GM19468 (cell line): ENCODE measurements at regions not wholly inside any gene's neighbourhood (a gene's known extent, or its start where the extent isn't known, plus 50 kb on each side); places are given as distances from the start of the nearest gene placed in this dataset.

Source experiments
- ATAC-seq: cut with Tn5 transposase; IDR thresholded peaks from one replicate; pipeline ENCODE4 v1.9.1; 2021; ENCODE audit warnings: mild to moderate bottlenecking, moderate library complexity, moderate number of reproducible peaks; ENCODE audit not compliant: unreplicated experiment; ENCODE audit errors: extremely low read depth

DNA sequence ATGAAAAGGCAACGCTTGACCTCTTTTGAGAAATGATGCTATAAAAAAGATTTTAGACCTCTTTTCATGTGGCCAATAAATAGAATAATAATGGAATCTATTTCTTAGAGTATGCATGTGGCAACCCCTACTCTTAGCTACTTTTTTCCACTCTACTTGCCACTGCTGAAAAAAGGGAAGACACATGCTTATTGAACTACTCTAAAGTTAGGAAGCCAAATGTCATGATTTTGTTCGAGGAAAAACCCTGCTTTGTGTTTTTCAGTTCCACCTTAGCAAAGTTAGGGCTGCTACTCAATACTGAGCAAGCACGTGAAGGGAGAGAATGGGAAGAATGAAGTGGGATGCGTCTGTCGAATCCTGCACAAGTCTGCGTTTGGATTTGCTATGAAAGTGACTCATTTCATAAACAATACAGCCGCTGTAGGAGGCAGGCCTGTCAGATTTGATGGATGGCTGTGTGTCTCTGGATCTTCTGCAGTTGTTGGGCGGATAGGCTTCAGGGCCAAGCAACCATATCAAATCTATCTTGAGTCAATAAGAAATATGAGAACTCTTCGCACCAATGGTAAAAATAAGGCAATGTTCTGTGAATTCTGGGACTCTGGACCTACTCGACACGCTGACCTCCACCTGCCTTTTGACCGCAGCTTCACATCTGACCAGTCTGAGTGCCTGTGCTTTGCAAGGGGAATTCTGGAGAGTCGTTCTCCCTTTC is 333.6 kb downstream of the PIK3R1 start:
- ATAC-seq = no peak

DNA sequence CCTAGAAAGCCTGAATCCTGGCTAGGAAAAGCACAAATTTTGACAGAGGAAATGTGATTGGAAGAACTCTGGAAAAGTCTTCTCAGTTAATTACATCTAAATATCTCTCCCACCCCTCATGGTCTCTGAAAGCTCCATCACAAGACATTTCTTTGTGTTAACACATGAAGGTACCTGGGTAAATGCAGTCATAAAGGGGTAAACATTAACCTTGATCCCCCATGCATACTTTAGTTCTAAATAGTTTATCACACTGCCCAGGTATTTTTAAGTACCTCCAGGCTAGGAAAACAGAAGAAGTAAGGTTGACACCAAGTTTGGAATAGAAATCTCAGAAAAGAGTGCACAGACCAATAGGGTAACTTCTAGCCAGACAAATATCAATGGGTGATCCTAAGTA is 334.5 kb downstream of the PIK3R1 start:
- no peak for ATAC-seq

DNA sequence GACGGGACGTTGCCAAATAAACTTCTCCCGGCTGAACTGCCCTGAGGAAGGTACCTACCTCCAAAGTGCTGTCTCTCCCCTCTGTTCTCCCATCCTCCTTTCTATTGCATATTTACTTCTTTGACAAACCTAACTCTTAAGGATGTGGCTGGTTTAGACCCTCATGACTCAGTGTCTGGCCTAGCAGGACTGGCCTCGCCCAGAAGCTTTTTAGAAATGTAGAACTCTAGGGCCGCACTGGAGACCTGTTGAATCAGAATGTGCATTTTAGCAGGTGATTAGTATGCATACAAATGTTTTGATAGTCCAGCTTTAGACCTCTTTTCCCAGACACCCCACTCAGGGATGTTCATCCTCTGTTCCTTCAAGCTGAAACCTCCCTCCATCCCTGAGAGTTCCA is 335.9 kb downstream of the PIK3R1 start:
- no peak for ATAC-seq

DNA sequence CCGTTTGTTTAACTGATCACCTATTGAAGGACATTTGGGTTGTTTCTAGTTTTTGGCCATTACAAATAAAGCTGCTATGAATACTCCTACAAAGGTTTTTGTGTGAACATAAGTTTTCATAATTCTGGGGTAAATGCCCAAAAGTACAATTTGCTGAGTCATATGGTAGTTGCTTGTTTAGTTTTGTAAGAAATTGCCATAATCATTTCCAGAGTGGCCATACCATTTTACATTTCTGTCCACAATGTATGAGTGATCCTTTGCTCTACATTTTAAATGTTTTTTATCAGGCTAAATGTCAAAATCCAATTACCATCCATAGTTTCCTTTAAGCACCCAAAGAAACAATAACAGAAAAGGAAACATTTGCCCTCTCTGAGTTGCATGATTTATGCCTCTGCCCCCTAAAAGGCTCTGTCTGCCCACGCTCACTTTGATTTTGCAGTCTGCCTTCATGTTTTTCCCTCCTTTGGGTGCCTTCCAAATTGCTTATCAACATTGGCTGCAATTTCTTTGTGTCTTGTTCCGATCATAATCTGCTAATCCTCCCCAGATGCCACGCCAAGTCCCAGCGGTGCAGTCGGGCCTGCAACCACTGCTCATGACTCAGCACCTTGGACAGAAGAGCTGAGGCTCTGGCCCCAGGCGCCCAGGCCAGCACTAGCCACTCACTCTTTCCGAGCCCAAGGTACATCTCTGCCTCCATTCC is 339.2 kb downstream of the PIK3R1 start:
- ATAC-seq = no peak

DNA sequence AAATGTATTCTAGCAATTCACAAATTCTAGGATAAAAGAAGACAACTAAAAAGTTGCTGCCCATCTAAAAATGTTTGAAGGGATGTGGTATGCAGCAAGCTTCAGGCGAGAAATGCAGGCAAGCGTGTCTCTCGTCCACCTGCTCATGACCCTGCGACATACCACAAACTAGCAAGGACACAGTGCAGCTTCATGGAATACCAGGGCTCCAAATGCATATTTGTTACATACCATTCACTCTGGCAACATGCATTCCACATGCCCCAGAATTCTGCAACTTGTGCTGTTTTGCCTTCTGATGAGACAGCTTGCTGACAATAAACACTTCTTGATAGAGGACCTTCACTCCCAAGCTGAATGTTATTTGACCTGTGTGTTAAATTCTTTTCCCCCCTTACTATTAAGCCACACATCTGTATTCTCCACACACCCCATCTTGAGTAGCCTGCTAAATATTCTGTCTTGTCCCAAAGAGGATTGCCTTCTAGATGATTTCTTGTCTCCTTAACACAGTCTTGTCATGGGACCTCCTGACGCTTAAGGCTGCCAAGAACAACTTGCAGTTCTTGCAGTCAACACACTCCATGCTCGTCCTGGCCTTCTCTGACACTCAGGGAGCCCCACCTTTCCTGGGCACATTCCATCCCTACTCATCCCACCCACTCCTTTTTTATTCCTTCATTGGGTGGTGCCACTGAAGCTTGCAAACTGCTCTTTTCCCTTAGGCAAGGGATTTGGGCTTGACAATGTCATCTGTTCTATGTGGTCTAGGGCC is 340.5 kb downstream of the PIK3R1 start:
- no peak for ATAC-seq

DNA sequence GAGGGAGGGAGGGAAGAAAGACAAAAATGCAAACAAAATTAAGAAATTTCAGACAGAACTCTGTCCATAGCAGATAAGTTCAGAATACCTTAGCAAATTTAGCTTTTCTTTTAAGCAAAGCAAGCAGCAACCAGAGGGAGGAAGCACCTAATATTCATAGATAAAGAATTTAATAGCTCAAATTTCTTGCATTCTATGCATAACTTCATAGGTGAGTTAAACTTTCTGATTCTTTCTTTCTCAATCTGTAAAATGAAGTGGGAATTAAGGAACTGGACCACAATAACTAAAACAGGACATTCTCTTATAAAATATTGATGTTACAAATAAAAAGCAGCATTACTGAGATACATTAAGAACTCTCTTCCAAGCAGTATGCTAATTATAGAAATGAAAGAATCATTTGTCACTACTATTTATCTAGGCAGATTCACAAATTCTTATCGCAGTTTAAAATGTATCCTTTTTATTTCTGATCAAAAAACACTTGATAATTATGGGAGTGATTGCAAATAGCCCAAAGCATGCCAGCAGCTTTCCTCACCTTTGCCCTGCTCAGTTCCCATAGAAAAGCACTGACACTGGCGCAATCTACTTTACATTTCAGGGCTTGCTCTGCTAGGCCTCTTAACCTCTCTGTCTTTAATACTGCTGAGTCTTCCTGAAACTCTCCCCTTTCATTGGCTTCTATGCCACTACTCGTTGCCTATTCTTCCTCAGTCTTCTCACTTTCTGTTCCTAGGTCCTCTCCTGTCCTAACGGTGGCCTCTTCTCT is 341.8 kb downstream of the PIK3R1 start:
- no peak for ATAC-seq

DNA sequence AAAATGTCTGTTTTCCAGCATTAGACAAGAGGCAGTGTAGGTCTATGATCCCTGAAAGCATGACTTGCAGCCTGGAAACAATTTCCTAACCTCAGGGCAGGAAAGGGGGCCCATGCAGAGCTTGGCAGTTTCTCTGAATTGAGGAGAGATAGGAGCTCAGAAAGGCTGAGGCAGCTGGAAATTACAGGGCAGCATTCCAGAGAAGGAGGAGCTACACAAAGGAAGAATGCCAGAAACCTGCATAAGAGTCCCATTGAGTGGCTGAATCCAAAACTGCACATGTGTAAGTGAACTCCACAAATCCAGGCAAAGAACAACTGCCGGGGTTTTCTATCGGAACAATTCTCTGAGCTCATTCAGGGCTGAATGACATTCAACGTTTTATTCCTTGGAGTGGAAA is 346.8 kb downstream of the PIK3R1 start:
- ATAC-seq = no peak

DNA sequence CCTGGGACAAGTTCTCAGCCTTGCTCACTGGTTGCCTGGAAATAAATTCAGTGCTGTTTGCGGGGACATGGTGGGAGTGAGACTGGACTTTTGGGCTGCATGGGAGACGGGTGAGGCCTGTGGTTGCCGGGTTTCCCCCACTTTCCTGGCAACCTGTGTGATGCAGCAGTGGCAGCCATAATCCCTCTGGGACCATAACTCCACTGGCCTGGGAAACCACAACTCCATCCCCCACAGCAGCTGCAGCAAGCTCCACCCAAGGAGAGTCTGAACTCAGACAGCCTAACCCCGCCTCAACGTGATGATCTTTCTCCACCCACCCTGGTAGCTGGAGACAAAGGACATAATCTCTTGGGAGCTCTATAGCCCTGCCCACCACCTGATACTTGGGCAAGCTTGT is 349.9 kb downstream of the PIK3R1 start:
- no peak for ATAC-seq

DNA sequence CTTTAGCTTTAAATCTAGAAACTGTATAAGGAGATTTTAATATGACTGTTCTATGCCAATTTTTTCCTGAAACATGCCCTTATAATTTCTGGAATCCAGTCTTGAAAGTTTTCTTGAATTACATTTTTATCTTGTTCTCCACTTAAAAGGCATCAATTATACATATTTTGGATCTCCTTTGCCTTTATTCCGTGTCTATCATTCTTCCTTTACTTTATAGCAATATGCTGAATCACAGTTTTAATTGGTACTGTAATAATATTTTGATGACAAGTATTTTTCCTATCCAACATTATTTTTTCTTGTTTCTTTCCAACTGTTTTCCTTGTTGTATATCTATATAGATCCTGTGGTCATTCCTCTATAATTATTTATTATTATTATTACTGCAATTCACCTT is 361.2 kb downstream of the PIK3R1 start:
- ATAC-seq = no peak

DNA sequence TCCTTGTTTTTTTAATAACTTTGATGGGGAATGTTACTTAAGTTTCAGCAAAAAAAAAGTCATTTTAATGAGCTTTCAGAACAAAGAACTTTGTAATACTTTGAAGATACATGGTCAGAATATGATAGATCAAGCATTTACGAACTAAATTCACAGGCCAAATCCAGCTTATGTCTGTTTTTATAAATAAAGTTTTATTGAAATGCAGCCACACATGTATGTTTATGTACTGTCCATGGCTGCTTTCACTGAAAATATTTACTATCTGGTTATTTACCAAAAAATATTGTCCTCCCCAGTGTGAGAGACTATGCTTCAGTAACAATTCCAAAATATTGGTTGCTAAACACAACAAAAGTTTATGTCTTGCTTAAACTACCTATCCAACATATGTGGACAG is 366.7 kb downstream of the PIK3R1 start:
- no peak for ATAC-seq

DNA sequence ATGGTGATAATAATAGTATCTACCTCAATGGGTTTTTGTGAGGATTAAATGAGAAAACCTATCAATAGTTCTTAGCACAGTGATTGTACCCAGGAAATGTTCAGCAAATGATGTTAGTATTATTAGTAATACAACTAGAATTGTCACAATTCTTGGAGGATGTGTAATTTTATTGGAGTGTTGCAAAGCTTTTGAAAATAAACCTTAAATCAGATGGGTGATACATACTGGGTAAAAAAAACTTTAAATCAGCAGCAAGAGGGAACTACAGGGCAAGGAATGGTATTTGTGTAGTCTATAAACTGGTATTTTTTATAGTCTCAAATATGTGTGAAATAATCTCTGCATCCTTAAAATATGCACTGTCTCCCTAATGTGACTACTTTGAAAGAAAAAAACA is 371.6 kb downstream of the PIK3R1 start:
- ATAC-seq = no peak

DNA sequence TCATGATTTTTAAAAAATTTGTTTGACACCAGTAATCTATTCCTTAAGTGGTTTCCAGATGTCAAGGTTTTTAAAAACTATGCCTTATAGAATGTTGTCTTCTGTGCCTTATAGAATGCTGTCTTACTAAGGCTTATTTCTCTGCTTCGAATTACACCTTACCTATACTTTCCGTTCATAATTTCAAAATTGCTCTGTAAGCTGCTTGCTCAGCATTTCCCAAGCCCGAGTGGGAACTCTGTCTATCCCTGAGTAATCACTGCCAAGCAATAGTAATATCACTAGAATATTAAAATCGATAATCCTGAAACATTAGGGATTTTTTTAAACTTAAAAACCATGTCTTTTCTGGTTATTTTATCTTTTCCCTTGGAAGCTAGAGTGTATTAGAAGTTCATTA is 376.3 kb downstream of the PIK3R1 start:
- ATAC-seq = no peak

DNA sequence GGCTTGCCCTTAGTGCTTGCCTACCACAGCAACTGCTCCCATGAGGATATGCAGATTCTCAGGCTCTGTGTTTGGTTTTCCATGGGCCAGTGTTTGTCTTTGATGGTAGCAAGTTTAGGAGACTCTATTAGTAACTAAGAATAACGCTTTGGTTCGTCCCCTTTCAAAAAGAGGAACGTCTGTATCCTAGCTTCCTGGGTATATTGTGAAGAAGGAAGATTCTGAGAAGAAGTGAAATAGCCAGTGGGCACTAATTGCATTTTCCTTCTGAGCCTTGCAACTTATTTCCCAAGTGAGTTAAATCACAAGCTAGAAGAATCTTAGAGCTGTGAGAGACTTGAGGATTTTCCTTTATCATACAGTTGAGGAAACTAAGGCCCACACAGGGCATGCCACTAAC is 376.8 kb downstream of the PIK3R1 start:
- no peak for ATAC-seq

DNA sequence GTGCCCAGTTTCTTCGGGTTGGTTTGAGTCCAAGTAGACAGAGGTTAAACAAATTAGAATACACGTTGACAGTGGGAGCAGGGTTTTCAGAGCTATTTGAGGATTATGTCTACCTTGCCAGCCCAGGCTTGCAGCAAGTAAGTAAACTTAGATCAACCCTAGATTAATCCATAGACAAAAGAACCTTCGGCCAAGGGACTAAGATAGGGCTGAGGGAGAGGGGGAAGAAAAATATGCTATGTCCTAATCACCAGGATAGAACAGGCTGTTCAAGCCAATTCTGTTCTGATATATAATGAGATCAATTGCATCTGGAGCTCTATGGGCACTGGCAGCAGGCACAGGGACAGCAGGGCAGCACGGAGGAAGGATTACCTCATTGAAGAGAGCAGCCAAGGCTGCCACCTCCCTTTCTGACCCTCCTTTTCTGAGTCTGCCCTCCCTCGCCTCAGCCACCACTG is 377.7 kb downstream of the PIK3R1 start:
- ATAC-seq = no peak

DNA sequence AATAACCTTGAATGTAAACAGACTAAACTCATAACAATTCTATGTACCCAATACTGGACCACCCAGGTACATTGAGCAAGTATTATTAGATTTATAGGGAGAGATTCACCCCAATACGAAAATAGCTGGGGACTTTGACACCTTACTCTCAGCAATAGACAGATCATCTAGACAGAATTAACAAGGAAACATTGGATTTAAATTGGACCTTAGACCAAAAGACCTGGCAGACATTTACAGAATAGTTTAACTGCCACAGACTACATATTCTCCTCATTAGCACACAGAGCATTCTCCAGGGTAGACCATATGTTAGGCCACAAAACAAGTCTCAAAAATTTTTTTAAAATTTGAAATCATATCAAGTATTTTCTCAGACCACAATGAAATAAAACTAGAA is 397.4 kb downstream of the PIK3R1 start:
- no peak for ATAC-seq

DNA sequence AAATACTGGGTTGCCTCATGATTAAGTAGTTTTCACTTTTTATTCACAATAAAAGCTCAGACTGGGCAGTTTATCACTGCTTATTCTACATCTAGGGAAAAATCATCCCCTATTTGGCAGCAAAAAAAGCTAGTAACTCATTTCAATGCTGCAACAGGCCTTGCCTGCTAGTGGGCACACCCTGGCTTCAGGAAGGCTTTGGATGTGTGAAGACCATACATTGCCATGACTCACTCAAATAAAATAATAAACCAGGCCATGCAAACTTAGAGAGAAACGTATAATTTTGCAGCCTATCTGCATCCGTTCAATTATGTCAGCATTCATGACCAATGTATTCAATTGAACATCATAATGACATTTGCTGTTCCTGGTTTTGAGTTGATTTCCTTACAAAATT is 402.9 kb downstream of the PIK3R1 start:
- ATAC-seq = no peak

DNA sequence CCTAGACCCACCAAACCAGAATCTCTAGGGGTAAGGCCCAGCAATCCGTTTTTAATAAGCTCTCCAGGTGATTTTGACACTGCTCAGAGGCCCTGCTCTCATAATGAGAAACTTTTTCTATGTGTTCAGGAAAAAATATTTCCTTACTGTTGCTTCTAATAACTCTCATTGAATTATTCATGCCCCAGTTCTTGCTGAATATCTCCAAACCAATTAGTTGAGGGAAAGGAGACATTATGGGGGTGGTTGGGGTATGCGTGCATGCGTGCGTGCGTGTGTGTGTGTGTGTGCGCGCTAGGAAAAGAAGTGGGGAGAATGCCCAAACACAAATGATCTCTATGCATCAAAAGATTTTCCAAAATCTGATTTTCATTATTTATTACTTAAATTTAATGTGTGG is 411.4 kb downstream of the PIK3R1 start:
- ATAC-seq = no peak

DNA sequence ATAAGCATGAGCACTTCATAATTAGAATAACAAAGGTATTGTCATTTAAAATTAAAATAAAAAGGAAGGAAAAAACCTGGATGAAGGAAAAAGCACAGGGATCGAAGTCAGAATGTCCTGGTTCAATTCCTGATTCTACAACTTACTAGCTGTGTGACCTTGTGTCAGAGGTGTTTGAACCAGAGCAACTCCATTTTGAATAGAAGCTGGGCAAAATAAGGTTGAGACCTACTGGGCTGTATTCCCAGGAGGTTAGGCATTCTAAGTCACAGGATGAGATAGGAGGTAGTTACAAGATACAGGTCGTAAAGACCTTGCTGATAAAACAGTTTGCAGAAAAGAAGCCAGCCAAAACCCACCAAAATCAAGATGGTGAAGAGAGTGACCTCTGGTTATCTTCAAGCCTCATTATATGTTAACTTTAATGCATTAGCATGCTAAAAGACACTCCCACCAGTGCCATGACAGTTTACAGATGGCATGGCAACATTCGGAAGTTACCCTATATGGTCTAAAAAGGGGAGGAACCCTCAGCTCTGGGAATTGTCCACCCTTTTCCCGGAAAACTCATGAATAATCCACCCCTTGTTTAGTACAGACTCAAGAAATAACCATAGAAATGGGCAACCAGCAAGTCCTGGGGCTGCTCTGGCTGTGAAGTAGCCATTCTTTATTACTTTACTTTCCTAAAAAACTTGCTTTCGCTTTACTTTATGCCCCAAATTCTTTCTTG is 412.7 kb downstream of the PIK3R1 start:
- no peak for ATAC-seq

DNA sequence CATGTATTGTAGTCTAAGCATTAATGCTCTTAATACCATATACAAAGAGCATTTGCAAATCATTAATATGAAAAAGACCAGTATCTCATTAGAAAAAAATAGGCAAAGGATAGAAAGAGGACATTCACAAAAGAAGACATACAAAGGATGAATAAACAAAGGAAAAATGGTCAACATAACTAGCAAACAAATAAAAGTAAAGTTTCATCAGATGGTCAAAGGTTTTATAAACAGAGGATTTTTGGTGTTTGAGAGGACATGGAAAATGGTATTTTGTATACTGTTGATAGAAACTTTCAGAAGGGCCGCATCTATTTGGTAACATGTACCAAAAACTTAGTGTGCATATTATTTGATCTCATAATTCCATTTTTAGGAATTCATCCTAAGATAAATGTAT is 414.8 kb downstream of the PIK3R1 start:
- no peak for ATAC-seq

DNA sequence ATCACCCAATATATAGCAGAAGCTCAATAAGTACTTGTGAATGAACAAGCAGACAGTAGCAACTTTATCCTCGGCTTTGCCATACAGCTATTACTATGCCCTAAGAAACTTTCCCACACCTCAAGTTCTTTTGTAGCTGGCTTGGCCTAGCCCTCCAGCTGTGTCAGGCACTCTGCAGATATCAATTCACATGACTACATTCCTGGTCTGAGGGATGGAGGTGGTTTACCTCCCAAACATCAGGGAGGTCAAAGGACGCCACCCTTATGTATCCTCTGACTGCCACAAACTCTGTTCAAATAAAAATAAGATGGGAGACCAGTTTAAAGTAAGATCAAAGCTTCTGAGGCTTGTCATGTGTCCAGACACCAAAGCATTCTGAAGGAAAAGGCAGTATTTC is 416.3 kb downstream of the PIK3R1 start:
- ATAC-seq = no peak
